Esophagus muscularis mucosa (tissue), 4 donors: ENCODE measurements at regions not wholly inside any gene's neighbourhood (a gene's known extent, or its start where the extent isn't known, plus 50 kb on each side); places are given as distances from the start of the nearest gene placed in this dataset.
"Not testable (repeated sequence)": the region's sequence is repeated elsewhere in the genome, so short reads cannot be mapped to it uniquely, and the experiment has no call there.

Source experiments
- DNase-seq: peaks from one replicate; pipeline ENCODE4 v3.0.0-alpha.2; 2017; ENCODE audit errors: extremely low spot score
- H3K27ac ChIP-seq, 4 donors: fragments of 200-600 bp; sonication (generic); replicated peaks in 1 of 4; 1 replicate in 3 of 4; 2 replicates in 1 of 4; pipeline ENCODE4 v1.5.1; 2016 to 2019; ENCODE audit warnings: mild to moderate bottlenecking in 1 of 4
- H3K27me3 ChIP-seq, 4 donors: fragments of 200-600 bp; sonication (generic); one replicate each; pipeline versions ENCODE4 v1.5.1 to v1.6.0; 2016 to 2019
- H3K36me3 ChIP-seq, 4 donors: fragments of 200-600 bp; sonication (generic); one replicate each; pipeline ENCODE4 v1.5.1; 2016 to 2019
- H3K4me1 ChIP-seq, 4 donors: fragments of 200-600 bp; sonication (generic); one replicate each; pipeline ENCODE4 v1.5.1; 2016 to 2019
- H3K4me3 ChIP-seq, 4 donors: fragments of 200-600 bp; sonication (generic); 1 replicate in 2 of 4; 2 replicates in 2 of 4; pipeline ENCODE4 v1.5.1; 2016 to 2019; ENCODE audit warnings: mild to moderate bottlenecking in 4 of 4, moderate library complexity in 1 of 4
- H3K9me3 ChIP-seq, 4 donors: fragments of 200-600 bp; sonication (generic); 1 replicate in 3 of 4; 2 replicates in 1 of 4; pipeline ENCODE4 v1.5.1; 2016 to 2019
- EP300 ChIP-seq: sonication (generic); formaldehyde crosslinking; IDR thresholded peaks from one replicate; pipeline ENCODE4 v1.6.1; 2017; ENCODE audit warnings: antibody characterized with exemption
- POLR2A ChIP-seq: fragments of 450-650 bp; IDR thresholded peaks from one replicate; pipeline ENCODE4 v1.6.1; 2017; ENCODE audit warnings: antibody characterized with exemption, moderate library complexity, mild to moderate bottlenecking, low read depth
- POLR2AphosphoS5 ChIP-seq, 2 donors: sonication (generic); formaldehyde crosslinking; IDR thresholded peaks; one replicate each; pipeline ENCODE4 v1.6.1; 2017; ENCODE audit warnings: antibody characterized with exemption in 2 of 2
- WGBS: methylation state at CpG from one replicate; pipeline ENCODE4 v1.1.5; 2018; 5-methylcytosine and 5-hydroxymethylcytosine counted together
- intact Hi-C: fragments of 100-400 bp; cut with DNase I; formaldehyde crosslinking; loops from one replicate; pipeline ENCODE4 v1.15.1; 2023
- TF ChIP-seq, protein P1 (sequence below), 3 experiments: fragments of 200-600 bp in 2 of 3; fragments of 450-650 bp in 1 of 3; sonication (generic) in 2 of 3; IDR thresholded peaks; one replicate each; pipeline ENCODE4 v1.5.1; 2017 to 2019; ENCODE audit warnings: antibody characterized with exemption in 3 of 3, mild to moderate bottlenecking in 2 of 3, moderate library complexity in 1 of 3

DNA sequence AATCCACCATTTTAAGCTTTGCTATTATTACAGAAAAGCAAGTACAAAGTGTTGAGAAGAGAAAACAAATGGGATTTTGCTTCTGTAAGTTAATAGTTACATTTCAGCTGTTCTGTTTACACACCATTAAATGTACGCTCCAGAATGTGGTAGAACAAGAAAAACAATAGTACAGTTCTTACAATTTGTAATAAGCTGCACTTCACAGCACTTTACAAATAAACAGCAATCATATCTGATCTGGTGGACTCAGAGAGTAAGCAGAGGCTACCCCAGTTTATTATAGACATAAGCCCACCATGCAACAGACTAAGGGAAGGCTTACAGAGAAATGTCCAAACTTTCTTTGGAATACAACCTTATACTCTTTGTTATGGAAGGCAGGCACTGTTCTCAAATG lies 126.4 kb downstream of the OXSM start:
- H3K4me1 ChIP-seq, result peaks cover 0 to 5% (median 2%) of the 10 kb centered on the region in 4 donors
- intact Hi-C loops, result no loop called here
- no peaks in the 10 kb centered on the region for H3K36me3 ChIP-seq
- TF ChIP-seq, protein P1, sequence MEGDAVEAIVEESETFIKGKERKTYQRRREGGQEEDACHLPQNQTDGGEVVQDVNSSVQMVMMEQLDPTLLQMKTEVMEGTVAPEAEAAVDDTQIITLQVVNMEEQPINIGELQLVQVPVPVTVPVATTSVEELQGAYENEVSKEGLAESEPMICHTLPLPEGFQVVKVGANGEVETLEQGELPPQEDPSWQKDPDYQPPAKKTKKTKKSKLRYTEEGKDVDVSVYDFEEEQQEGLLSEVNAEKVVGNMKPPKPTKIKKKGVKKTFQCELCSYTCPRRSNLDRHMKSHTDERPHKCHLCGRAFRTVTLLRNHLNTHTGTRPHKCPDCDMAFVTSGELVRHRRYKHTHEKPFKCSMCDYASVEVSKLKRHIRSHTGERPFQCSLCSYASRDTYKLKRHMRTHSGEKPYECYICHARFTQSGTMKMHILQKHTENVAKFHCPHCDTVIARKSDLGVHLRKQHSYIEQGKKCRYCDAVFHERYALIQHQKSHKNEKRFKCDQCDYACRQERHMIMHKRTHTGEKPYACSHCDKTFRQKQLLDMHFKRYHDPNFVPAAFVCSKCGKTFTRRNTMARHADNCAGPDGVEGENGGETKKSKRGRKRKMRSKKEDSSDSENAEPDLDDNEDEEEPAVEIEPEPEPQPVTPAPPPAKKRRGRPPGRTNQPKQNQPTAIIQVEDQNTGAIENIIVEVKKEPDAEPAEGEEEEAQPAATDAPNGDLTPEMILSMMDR (IDR thresholded peaks at IDR 0.05), result no peak
- TF ChIP-seq EP300, result no peak
- TF ChIP-seq POLR2AphosphoS5 (IDR thresholded peaks at IDR 0.05), result no peak
- no peak for TF ChIP-seq POLR2A
- no peak for DNase-seq
- no peak overlapping the region for H3K4me3 ChIP-seq
- no peak overlapping the region for H3K27ac ChIP-seq
- no peaks in the 10 kb centered on the region for H3K27me3 ChIP-seq
- WGBS, result 6% methylated on average over 1 of the region's 1 CpG
- H3K9me3 ChIP-seq, result peaks cover 0 to 5% (median 2%) of the 10 kb centered on the region in 4 donors

DNA sequence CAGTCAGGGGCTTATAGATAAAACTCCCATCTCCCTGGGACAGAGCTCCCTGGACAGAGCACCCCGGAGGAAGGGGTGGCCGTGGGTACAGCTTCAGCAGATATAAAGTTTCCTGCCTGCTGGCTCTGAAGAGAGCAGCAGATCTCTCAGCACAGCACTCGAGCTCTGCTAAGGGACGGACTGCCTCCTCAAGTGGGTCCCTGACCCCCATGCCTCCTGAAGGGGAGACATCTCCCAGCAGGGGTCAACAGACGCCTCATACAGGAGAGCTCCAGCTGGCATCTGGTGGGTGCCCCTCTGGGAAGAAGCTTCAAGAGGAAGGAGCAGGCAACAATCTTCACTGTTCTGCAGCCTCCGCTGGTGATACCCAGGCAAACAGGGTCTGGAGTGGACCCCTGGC lies 142.1 kb downstream of the OXSM start:
- H3K4me1 ChIP-seq, intact Hi-C loops, H3K36me3 ChIP-seq, H3K27me3 ChIP-seq, H3K4me3 ChIP-seq, DNase-seq, H3K27ac ChIP-seq: not testable (repeated sequence)
- peaks cover 0 to 40% (median 9%) of the 10 kb centered on the region in 4 donors for H3K9me3 ChIP-seq
- WGBS, result 95% methylated on average over 3 of the region's 6 CpGs

DNA sequence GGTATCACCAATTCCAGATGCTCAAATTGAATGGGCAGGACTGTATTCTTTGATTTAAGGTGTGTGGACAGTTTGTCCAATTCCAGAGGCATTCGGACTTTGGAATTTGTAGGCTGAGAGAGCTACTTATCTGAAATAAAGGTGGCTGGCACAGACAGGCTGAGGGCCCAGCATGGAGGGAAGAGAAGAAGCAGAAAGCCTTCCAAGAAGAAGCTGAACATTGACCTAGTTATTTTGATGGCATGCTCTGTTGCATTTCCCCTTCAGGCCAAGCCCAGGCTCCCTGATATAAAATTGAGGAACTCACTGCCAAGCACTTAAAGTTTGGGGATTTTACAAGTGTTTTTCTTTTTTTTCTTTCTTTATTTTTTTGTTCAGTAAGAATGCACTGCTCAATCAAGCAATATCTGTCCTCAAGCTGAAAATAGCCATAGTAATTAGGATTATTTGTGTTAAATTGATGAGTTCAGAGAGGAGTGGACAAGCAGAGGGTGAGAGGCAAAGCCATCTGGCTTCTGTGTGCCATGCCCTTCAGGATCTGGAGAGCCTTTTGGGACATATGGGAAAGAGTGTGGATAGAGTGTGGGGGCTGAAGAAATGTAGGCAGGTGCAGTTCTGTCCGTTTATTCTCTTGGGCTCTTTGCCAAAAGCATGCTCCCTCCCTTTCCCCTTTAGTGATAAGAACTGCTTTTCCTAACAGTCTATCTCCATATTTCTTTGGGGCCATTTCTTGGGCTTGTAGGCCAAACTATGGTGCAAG lies 148.9 kb downstream of the OXSM start:
- WGBS, result 51% methylated on average over 2 of the region's 2 CpGs
- intact Hi-C loops, result no loop called here
- no peak overlapping the region for H3K4me3 ChIP-seq
- no peaks in the 10 kb centered on the region for H3K4me1 ChIP-seq
- no peak for DNase-seq
- H3K36me3 ChIP-seq, result no peaks in the 10 kb centered on the region
- peaks cover 0 to 8% (median 2%) of the 10 kb centered on the region in 4 donors for H3K9me3 ChIP-seq
- no peak for TF ChIP-seq EP300
- TF ChIP-seq, protein P1 (IDR thresholded peaks at IDR 0.05), result no peak
- no peak for TF ChIP-seq POLR2AphosphoS5 (IDR thresholded peaks at IDR 0.05)
- no peak for TF ChIP-seq POLR2A
- no peak overlapping the region for H3K27ac ChIP-seq
- no peaks in the 10 kb centered on the region for H3K27me3 ChIP-seq

DNA sequence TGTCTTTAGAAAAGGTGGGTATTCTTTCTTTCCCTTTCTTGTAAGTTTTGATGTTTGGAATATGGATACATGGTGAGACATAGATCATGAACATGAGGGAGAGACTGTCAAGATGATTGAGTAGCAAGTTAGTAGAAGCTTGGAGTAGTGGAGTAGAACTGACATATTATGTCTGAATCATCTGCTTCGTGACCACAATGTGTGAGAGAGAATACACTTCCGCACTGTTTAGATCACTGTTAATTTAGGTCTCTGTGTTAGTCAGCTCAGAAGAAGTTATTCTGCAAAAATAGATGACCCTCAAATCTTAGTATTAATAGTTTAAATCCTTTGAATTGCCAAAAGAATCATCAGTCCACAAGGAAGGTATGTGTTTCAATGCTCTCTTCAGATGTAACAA lies 151.0 kb downstream of the OXSM start:
- WGBS, result 89% methylated on average over 2 of the region's 2 CpGs
- Histone ChIP-seq H3K27ac (no peak overlapping the region), H3K4me3 (no peak overlapping the region), H3K4me1 (no peaks in the 10 kb centered on the region), H3K36me3 (no peaks in the 10 kb centered on the region), H3K9me3 (no peaks in the 10 kb centered on the region), H3K27me3 (no peaks in the 10 kb centered on the region)
- intact Hi-C loops, result no loop called here
- no peak for DNase-seq
- TF ChIP-seq POLR2A, result no peak
- TF ChIP-seq POLR2AphosphoS5 (IDR thresholded peaks at IDR 0.05), result no peak
- TF ChIP-seq, protein P1 (IDR thresholded peaks at IDR 0.05), result no peak
- no peak for TF ChIP-seq EP300

DNA sequence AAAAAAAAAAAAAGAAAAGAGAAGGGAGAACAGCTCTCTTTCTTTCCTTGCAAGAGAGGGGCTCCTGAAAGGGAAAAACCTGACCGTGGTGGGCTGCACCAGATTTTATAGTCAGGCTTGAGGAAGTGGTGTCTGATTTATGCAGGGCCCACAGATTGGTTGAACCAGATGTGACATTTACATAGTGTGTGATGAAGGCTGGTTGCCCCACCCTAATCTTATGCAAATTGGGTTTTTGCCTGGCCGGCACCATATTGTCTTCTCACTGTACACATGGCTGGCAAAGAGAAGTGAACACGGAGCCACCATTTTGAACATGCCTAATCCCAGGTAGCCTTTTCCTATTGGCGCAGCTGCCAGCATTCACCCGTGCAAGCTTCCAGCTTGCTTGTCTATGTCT lies 154.4 kb downstream of the OXSM start:
- Histone ChIP-seq H3K4me1 (no peaks in the 10 kb centered on the region), H3K27me3 (no peaks in the 10 kb centered on the region), H3K27ac (no peak overlapping the region), H3K36me3 (no peaks in the 10 kb centered on the region), H3K4me3 (no peak overlapping the region), H3K9me3 (no peaks in the 10 kb centered on the region)
- intact Hi-C loops, result no loop called here
- TF ChIP-seq, protein P1 (IDR thresholded peaks at IDR 0.05), result no peak
- TF ChIP-seq POLR2AphosphoS5 (IDR thresholded peaks at IDR 0.05) (no peak), EP300 (no peak), POLR2A (no peak)
- DNase-seq, result no peak
- 86% methylated on average over 5 of the region's 5 CpGs for WGBS
